ENCODE measurements at regions not wholly inside any gene's neighbourhood (a gene's known extent, or its start where the extent isn't known, plus 50 kb on each side); places are given as distances from the start of the nearest gene placed in this dataset.

DNA sequence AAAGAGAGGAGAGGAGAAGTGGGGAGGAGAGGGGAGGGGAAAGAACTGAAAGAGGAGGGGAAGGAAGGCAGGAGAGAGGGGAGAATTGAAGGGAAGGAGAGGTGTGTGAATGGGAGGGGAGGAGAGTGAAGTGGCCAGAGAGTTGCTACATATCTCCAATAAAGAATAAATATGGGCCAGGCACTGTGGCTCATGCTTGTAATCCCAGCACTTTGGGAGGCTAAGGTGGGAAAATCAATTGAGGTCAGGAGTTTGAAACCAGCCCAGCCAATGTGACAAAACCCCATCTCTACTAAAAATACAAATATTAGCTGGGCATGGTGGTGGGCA lies 482.4 kb downstream of the NAF1 start:
- Histone ChIP-seq H4K20me1 (replicated peaks; ENCODE audit: insufficient read depth) (no peaks in the 10 kb centered on the region), H3K27ac (ENCODE audit: low read depth) (no peak overlapping the region), H3K27me3 (ENCODE audit: insufficient read depth) (no peaks in the 10 kb centered on the region), H3K36me3 (ENCODE audit: insufficient read depth) (0 out of 2 replicates have a peak, but pooled peaks cover under 1% of the 10 kb centered on the region), H3K4me1 (ENCODE audit: insufficient read depth) (no peaks in the 10 kb centered on the region), H3F3A (replicated peaks; ENCODE audit: low read depth) (no peaks in the 10 kb centered on the region), H2AFZ (peak overlapping the region; percentile 45; the same call in 1 of the 2 replicates), H3K9me2 (ENCODE audit: insufficient read depth) (no peaks in the 10 kb centered on the region), H3K4me2 (no peak overlapping the region), H3K4me3 (no peak overlapping the region), H3K79me2 (replicated peaks; ENCODE audit: insufficient read depth) (no peaks in the 10 kb centered on the region)
- Mint-ChIP-seq H3K27me3 (ENCODE audit: insufficient read depth, low read depth, poor library complexity) (no peaks in the 10 kb centered on the region), H3K27ac (no peak overlapping the region), H3K9me3 (no peaks in the 10 kb centered on the region), H3K4me1 (no peaks in the 10 kb centered on the region), H3K4me3 (no peak overlapping the region), H3K36me3 (ENCODE audit: low read depth) (no peaks in the 10 kb centered on the region)
- DNase-seq (ENCODE audit: low spot score) = no peak
- ATAC-seq = no peak
- TF ChIP-seq ZNF114 (CRISPR knock-in tag; IDR thresholded peaks at IDR 0.05) (no peak), EZH2 (IDR thresholded peaks at IDR 0.05; ENCODE audit: low read depth, unreplicated experiment) (no peak), JUNB (IDR thresholded peaks at IDR 0.05; ENCODE audit: unreplicated experiment) (no peak), CREB1 (CRISPR knock-in tag; IDR thresholded peaks at IDR 0.05; ENCODE audit: low read depth) (no peak), EZH2phosphoT487 (IDR thresholded peaks at IDR 0.05; ENCODE audit: unreplicated experiment) (no peak), NANOG (IDR thresholded peaks at IDR 0.05; ENCODE audit: borderline replicate concordance) (no peak), ZNF331 (CRISPR knock-in tag; IDR thresholded peaks at IDR 0.05; ENCODE audit: low read depth) (no peak), POLR2AphosphoS5 (IDR thresholded peaks at IDR 0.05; ENCODE audit: low read depth) (no peak), STAT1 (IDR thresholded peaks at IDR 0.05; ENCODE audit: unreplicated experiment) (no peak)
- TF ChIP-seq, protein P1, sequence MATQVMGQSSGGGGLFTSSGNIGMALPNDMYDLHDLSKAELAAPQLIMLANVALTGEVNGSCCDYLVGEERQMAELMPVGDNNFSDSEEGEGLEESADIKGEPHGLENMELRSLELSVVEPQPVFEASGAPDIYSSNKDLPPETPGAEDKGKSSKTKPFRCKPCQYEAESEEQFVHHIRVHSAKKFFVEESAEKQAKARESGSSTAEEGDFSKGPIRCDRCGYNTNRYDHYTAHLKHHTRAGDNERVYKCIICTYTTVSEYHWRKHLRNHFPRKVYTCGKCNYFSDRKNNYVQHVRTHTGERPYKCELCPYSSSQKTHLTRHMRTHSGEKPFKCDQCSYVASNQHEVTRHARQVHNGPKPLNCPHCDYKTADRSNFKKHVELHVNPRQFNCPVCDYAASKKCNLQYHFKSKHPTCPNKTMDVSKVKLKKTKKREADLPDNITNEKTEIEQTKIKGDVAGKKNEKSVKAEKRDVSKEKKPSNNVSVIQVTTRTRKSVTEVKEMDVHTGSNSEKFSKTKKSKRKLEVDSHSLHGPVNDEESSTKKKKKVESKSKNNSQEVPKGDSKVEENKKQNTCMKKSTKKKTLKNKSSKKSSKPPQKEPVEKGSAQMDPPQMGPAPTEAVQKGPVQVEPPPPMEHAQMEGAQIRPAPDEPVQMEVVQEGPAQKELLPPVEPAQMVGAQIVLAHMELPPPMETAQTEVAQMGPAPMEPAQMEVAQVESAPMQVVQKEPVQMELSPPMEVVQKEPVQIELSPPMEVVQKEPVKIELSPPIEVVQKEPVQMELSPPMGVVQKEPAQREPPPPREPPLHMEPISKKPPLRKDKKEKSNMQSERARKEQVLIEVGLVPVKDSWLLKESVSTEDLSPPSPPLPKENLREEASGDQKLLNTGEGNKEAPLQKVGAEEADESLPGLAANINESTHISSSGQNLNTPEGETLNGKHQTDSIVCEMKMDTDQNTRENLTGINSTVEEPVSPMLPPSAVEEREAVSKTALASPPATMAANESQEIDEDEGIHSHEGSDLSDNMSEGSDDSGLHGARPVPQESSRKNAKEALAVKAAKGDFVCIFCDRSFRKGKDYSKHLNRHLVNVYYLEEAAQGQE (IDR thresholded peaks at IDR 0.05; ENCODE audit: unreplicated experiment) = no peak
- TF ChIP-seq, protein P2, sequence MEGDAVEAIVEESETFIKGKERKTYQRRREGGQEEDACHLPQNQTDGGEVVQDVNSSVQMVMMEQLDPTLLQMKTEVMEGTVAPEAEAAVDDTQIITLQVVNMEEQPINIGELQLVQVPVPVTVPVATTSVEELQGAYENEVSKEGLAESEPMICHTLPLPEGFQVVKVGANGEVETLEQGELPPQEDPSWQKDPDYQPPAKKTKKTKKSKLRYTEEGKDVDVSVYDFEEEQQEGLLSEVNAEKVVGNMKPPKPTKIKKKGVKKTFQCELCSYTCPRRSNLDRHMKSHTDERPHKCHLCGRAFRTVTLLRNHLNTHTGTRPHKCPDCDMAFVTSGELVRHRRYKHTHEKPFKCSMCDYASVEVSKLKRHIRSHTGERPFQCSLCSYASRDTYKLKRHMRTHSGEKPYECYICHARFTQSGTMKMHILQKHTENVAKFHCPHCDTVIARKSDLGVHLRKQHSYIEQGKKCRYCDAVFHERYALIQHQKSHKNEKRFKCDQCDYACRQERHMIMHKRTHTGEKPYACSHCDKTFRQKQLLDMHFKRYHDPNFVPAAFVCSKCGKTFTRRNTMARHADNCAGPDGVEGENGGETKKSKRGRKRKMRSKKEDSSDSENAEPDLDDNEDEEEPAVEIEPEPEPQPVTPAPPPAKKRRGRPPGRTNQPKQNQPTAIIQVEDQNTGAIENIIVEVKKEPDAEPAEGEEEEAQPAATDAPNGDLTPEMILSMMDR (conservative IDR thresholded peaks at IDR 0.05; ENCODE audit: low read depth in 2 of 2) = no peak
- TF ChIP-seq, protein P3, sequence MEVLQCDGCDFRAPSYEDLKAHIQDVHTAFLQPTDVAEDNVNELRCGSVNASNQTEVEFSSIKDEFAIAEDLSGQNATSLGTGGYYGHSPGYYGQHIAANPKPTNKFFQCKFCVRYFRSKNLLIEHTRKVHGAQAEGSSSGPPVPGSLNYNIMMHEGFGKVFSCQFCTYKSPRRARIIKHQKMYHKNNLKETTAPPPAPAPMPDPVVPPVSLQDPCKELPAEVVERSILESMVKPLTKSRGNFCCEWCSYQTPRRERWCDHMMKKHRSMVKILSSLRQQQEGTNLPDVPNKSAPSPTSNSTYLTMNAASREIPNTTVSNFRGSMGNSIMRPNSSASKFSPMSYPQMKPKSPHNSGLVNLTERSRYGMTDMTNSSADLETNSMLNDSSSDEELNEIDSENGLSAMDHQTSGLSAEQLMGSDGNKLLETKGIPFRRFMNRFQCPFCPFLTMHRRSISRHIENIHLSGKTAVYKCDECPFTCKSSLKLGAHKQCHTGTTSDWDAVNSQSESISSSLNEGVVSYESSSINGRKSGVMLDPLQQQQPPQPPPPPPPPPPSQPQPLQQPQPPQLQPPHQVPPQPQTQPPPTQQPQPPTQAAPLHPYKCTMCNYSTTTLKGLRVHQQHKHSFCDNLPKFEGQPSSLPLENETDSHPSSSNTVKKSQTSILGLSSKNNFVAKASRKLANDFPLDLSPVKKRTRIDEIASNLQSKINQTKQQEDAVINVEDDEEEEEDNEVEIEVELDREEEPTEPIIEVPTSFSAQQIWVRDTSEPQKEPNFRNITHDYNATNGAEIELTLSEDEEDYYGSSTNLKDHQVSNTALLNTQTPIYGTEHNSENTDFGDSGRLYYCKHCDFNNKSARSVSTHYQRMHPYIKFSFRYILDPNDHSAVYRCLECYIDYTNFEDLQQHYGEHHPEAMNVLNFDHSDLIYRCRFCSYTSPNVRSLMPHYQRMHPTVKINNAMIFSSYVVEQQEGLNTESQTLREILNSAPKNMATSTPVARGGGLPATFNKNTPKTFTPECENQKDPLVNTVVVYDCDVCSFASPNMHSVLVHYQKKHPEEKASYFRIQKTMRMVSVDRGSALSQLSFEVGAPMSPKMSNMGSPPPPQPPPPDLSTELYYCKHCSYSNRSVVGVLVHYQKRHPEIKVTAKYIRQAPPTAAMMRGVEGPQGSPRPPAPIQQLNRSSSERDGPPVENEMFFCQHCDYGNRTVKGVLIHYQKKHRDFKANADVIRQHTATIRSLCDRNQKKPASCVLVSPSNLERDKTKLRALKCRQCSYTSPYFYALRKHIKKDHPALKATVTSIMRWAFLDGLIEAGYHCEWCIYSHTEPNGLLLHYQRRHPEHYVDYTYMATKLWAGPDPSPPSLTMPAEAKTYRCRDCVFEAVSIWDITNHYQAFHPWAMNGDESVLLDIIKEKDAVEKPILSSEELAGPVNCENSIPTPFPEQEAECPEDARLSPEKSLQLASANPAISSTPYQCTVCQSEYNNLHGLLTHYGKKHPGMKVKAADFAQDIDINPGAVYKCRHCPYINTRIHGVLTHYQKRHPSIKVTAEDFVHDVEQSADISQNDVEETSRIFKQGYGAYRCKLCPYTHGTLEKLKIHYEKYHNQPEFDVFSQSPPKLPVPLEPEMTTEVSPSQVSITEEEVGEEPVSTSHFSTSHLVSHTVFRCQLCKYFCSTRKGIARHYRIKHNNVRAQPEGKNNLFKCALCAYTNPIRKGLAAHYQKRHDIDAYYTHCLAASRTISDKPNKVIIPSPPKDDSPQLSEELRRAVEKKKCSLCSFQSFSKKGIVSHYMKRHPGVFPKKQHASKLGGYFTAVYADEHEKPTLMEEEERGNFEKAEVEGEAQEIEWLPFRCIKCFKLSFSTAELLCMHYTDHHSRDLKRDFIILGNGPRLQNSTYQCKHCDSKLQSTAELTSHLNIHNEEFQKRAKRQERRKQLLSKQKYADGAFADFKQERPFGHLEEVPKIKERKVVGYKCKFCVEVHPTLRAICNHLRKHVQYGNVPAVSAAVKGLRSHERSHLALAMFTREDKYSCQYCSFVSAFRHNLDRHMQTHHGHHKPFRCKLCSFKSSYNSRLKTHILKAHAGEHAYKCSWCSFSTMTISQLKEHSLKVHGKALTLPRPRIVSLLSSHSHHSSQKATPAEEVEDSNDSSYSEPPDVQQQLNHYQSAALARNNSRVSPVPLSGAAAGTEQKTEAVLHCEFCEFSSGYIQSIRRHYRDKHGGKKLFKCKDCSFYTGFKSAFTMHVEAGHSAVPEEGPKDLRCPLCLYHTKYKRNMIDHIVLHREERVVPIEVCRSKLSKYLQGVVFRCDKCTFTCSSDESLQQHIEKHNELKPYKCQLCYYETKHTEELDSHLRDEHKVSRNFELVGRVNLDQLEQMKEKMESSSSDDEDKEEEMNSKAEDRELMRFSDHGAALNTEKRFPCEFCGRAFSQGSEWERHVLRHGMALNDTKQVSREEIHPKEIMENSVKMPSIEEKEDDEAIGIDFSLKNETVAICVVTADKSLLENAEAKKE (CRISPR knock-in tag; IDR thresholded peaks at IDR 0.05) = no peak
- TF ChIP-seq, protein P4, sequence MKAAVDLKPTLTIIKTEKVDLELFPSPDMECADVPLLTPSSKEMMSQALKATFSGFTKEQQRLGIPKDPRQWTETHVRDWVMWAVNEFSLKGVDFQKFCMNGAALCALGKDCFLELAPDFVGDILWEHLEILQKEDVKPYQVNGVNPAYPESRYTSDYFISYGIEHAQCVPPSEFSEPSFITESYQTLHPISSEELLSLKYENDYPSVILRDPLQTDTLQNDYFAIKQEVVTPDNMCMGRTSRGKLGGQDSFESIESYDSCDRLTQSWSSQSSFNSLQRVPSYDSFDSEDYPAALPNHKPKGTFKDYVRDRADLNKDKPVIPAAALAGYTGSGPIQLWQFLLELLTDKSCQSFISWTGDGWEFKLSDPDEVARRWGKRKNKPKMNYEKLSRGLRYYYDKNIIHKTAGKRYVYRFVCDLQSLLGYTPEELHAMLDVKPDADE (IDR thresholded peaks at IDR 0.05) = no peak
